Activated T-cell treated with anti-CD3 and anti-CD28 coated beads for 24 hours (primary cell): ENCODE measurements at regions not wholly inside any gene's neighbourhood (a gene's known extent, or its start where the extent isn't known, plus 50 kb on each side); places are given as distances from the start of the nearest gene placed in this dataset.
"Not testable (repeated sequence)": the region's sequence is repeated elsewhere in the genome, so short reads cannot be mapped to it uniquely, and the experiment has no call there.

Source experiments
- DNase-seq: peaks from one replicate; pipeline ENCODE4 v3.0.0-alpha.2; 2020; ENCODE audit warnings: low read depth

- no peak for DNase-seq
Measured at GRCh38 chr1:112818990-112819689, 104.0 kb upstream of the PPM1J start.

DNA sequence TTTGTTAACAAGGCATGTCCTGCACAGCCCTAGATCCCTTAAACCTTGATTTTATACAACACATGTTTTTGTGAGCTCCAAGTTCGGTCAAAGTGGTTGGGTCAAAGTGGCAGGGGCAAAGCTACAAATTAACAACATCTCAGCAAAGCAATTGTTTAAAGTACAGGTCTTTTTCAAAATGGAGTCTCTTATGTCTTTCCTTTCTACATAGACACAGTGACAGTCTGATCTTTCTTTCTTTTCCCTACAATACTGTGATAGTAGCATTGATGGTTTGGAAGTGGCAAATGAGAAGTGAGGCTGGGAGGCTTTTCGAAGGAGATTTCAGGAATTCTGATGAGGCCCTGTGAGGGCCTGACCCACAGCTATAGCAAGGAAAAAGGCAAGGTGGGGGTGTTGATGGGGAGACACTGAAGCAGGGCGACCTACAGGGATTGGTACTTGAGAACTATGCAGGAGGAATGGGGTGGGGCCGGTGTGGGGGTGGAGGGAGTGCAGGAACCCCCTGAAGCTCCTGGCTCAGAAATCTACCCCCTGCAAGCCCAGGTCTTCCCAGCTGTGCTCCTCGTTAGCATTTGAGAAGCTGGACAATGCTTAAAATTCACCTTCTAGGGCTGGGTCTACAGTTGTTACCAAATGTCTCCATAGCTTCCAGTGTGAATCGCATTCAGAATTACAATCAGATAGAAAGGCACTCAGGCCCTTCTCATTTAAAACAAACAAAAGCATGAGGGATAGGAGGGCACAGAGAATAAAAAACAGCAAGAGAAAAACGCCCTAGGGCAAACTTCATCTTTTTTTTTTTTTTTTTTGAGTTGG lies 102.6 kb upstream of the PPM1J start:
- DNase-seq: no peak

DNA sequence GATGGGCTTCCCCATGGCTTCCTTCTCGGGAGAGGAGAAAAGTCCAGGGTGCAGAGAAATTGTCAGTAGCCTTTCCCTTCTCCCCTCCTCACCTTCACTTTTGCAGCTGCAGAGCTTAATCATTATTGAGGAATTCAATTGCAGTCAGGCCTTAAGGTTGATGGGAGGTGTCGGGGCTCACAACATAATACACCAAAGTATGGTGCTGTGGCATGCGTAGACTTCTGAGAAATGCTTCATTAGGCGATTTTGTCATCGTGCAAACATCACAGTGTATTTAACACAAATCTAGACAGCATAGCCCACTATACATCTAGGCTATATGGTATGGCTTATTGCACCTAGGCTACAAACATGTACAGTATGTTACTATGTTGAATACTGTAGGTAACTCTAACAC lies 100.2 kb upstream of the PPM1J start:
- DNase-seq: no peak

GRCh38 chr1:112814645-112815044 lies 99.5 kb upstream of the PPM1J start:
- DNase-seq: not testable (repeated sequence)

DNA sequence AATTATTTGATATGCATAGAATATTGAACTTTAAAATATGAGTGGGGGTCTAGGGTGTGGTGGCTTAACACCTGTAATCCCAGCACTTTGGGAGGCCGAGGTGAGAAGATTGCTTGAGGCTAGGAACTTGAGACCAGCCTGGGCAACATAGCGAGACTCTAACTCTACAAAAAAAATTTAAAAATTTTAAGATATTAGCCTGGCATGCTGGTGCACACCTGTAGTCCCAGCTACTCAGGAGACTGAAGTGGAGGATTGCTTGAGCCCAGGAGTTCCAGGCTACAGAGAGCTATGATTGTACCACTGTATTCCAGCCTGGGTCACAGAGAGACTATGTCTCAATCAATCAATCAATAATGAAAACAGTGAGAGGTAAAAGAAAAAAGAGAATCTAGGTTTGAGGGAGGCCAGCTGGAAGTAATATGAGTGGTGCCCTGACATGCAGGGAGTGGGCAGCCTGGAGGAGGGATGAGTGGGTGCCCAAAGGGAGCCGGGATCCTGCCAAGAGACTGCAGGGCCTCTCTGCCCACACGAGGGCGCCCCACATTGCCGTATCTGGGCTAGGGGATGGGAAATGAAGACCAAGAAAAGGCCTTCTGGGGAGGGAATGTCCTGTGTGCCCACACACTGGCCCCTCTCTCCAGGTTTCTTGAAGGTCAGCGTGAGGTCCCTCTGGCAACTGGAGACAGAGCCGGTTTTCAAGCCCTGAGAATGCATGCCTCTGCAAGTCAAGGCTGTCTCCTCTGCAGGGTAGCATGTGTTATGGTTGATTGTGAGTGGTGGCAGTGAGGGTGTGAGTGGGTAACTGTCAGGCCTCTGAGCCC lies 93.9 kb upstream of the PPM1J start:
- DNase-seq: peak; percentile 47

GRCh38 chr1:112807999-112808398 lies 92.9 kb upstream of the PPM1J start:
- no peak for DNase-seq

- DNase-seq: no peak
Measured at GRCh38 chr1:112807117-112807516, 92.0 kb upstream of the PPM1J start.

DNA sequence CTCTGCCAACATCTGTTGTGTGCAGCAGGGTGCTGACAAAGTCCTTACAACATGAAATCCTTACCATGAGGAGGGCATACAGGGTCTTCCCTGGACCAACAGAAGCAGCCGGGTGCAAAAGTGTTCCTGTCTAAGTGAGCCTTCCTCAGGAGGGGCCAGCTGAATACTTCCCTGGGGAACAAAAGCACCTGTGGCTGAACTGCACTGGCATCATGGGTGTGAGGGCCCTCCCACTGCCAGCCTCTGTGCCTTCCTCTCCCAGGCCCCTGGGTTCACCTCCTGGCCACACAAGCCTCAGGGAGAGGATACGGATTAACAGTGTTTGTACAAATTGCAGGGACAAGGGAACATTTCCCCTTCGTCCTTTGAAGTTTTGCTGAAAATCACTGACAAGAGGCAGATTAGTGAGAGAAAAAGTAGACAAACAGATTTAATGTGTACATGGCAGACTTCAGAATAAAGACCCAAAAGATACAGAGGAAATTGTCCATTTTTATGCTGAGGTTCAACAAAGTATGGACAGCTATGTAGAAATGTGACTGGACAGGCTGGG lies 91.0 kb upstream of the PPM1J start:
- DNase-seq: no peak

GRCh38 chr1:112805155-112805853 lies 90.2 kb upstream of the PPM1J start:
- no peak for DNase-seq

DNA sequence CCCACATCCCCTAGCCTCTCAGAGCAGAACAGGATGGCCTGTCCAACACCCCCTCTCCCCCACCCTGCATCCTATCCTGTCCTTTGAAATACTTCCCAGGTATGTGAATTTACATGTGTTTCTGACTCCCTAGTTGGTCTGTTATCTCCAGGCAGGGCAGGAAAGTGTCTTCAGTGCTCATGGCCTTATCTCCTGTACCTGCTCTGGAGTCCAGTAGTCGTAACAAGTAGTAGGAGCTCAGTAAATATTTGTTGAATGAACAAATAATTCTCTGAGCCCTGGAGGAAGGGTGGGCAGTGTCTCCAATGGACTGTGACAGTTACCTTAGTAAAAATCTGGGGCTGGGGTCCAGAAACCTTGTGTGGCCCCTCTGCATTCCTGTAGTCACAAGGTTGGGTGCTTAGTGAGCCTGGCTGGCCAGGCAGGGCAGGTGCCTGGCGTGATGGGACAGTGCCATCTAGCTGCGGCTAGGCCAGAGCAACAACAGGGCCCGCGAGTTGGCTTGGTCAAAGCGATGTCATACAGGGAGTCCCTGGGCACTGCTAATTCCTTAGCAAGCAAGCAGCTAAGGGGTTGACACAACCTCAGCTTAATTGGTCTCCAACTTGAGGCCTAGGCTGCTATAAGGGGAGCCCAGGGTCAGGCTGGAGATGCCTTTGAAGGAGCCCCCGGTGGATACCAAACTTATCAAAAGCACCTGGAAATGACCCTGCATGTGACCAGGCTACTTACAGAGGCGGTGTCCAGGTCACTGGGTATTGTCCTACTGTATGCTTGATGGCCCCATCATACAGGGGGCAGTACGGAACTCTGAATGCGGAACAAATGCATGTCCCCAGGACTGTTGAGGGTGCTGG lies 89.0 kb upstream of the PPM1J start:
- peak; percentile 31 for DNase-seq

DNA sequence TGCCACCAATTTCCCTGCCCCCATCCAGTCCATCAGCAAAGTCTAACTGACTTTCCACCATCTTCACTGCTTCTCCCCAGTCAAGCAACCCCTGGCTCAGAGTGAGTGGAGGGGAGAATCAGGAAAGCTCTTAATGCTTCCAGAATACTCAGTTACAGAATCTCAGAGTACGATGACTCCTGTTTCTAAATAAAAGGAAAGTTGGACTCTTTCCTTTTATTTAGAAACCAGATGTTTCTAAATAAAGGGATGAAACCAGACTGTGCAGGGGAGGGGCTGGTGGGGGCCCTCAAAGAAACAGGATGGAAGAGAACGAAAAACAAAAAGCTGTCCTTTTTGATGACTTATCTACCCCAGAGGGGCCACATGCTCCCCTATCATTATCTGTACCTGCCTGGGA lies 85.2 kb upstream of the PPM1J start:
- DNase-seq: no peak

- no peak for DNase-seq
Measured at GRCh38 chr1:112798292-112798691, 83.2 kb upstream of the PPM1J start.

DNA sequence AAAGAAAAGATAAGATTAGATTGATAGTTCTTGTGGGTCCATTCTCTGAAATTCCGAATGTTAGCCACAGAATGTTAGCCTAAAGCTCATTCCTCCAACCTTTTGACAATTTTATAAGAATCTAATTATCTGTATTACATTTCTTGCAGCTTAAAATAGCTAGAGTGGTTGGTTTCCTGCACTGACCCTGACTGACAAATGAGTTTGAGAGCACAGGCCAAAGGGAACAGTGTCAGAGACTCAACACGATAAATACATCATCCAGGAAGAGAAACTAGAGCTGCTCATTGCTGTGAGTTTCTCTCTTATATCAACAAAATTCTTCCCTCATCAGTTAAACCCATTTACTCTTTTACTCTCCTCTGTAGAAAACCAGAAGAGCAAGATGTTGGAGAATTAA lies 82.1 kb upstream of the PPM1J start:
- DNase-seq: no peak

- no peak for DNase-seq
Measured at GRCh38 chr1:112794654-112795239, 79.6 kb upstream of the PPM1J start.

DNA sequence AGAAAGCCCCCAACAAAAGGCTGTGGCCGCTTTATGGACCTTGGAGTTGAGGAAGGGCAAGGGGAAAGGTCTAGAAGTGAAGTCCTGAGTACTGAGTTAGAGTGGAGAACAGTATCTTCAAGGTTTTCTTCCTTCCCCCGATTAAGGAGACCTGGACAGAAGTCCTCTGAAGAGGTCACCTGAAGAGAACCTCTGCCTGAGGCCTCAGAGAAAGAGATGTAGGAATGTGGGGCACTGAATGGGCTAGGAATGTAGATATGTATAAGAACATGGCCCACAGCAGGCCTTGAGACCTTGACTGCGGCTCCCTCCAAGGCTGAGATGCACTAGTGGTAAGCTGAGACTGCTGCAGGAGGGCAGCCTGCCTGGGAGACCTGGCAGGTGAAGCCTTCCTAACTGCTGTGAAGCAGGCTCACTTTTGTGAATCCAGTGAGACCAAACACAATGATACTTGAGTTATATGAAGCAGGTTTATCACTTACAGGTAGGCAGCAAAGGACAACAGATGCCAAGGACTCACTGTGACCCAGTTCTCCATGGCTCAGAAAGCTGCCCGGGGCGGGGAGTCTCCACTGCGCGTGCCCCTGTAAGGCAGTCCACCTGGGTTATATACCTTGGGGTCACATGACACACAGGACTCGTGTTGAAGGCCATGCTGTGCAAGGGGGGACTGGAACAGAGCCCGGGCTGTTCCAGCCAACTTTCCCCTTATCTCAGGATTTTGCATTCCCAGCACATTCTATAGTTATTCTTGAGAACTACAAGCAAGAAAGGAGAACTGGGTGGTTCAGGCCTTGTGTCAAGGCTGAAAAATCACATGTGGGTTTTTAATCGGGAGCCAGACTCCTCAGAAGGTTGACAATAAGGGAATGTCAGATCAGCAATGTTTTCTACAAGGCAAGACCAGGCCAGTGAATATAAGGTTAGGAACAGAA lies 78.8 kb upstream of the PPM1J start:
- no peak for DNase-seq

DNA sequence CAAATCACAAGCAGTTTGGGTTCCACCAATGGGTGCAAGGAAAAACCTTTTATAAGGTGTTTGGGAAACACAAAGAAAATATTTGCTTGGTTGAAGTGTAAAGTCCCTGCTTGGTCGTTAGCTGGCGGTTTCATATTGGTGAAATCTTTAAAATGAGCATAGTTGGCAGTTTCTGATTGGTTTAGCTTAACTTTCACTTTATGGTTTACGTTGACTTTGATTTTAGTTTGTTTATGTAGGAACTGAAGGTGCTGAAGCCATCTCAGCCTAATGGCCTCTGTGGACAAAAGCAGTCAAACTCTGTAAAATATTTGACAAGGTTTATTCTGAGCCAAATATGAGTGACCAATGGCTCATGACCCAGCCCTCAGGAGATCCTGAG lies 76.6 kb upstream of the PPM1J start:
- DNase-seq: no peak

DNA sequence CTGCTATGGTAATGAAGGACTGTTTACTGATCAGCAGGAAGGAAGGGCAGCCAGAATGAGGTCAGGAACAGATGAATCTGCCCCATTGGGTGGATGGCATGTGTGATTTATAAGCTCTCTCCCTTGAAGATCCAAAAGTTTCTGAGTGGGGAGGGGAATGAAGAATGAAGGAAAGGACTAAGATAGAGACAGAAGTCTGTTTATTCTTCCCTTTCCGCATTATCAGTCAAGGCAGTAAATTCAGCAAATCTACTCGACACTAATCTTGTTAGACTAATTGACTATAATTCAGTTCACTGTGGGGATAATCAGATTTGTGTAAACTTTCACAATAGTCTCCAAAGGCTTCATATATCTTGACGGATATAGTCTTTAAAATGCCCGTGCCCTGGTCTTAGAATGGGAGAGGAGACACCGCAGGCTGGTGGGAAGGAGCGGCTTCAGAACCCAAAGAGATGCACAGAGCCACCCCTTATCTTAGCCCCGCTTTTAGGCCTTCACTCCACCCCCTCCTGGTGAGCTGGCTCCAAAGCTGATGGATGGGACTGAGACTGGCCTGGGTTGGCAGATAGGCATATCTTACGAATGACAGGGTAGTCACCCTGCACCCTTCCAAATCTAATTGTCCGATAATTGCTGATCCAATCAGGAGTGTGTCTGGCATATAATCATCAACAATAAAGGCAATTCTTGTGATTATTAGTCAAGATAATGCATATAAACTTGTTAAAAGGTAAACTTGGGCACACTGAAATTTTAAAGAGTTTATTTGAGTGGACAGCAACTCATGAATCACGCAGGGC lies 76.0 kb upstream of the PPM1J start:
- DNase-seq: no peak

GRCh38 chr1:112788561-112788960 lies 73.4 kb upstream of the PPM1J start:
- DNase-seq: no peak

DNA sequence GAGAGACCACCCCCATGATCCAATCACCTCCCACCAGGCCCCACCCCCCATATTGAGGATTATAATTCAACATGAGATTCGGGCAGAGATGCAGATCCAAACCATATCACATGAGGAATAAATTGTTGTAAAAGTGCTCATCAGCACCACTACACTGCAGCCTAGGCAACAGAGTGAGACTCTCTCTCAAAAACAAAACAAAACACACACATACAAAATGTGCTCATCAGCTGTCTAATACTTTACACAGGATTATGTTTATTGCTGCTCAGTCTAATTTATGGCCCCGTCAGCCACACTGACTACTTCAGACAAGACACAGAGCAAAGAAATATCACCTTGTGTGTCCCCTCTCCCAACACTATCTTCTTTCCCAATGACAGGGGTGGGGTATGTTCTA lies 72.9 kb upstream of the PPM1J start:
- DNase-seq: no peak
